IMR-90 (cell line): ENCODE measurements at regions not wholly inside any gene's neighbourhood (a gene's known extent, or its start where the extent isn't known, plus 50 kb on each side); places are given as distances from the start of the nearest gene placed in this dataset.

ENCODE experiments used
- ATAC-seq: fragments of 200-7000 bp; cut with Tn5 transposase; 2 replicates; pipeline ENCODE4 v1.9.1; 2020; ENCODE audit warnings: low read depth, mild to moderate bottlenecking, moderate library complexity
- BruUV-seq: library from RNA; stranded (reverse); fragments of 400-500 nt; replicated peaks from 2 replicates; lab custom pipeline; 2021; lab: Mats Ljungman, UMichigan
- CTCF ChIA-PET: fragments of 300-600 bp; formaldehyde crosslinking; extraction: SDS; loops from one replicate; lab custom pipeline; 2021; ENCODE audit warnings: antibody characterized with exemption; lab: Yijun Ruan, JAX
- POLR2A ChIA-PET: fragments of 300-600 bp; sonication (Branson Sonifier 250); formaldehyde crosslinking; loops from one replicate; lab custom pipeline; 2022; ENCODE audit warnings: antibody characterized with exemption; ENCODE audit not compliant: unreplicated experiment; lab: Charles Lee
- DNase-seq: peaks from one replicate; pipeline ENCODE4 v3.0.0; 2013
- H2AFZ ChIP-seq: replicated peaks from 2 replicates; pipeline ENCODE3; 2013; ENCODE audit warnings: low read length, mild to moderate bottlenecking; ENCODE audit not compliant: poor library complexity
- H2AK5ac ChIP-seq: 2 replicates; pipeline ENCODE4 v1.6.1; 2013; ENCODE audit warnings: low read depth, low read length, inconsistent platforms
- H2AK9ac ChIP-seq: replicated peaks from 2 replicates; pipeline ENCODE3; 2013; ENCODE audit warnings: mild to moderate bottlenecking, low read depth, low read length, moderate library complexity; ENCODE audit not compliant: poor library complexity
- H2BK120ac ChIP-seq: 2 replicates; pipeline ENCODE4 v1.6.1; 2013; ENCODE audit warnings: low read depth, low read length, inconsistent platforms
- H2BK15ac ChIP-seq: 3 replicates; pipeline ENCODE4 v1.6.1; 2013; ENCODE audit warnings: low read depth, low read length, inconsistent platforms
- H2BK20ac ChIP-seq: 2 replicates; pipeline ENCODE4 v1.6.1; 2013; ENCODE audit warnings: low read depth, mild to moderate bottlenecking, inconsistent platforms, low read length, moderate library complexity
- H2BK5ac ChIP-seq: 2 replicates; pipeline ENCODE4 v1.6.1; 2013; ENCODE audit warnings: mild to moderate bottlenecking, low read depth, low read length, inconsistent platforms; ENCODE audit not compliant: poor library complexity, severe bottlenecking
- H3K14ac ChIP-seq: replicated peaks from 2 replicates; pipeline ENCODE4 v1.6.1; 2013; ENCODE audit warnings: low read depth, low read length, inconsistent platforms
- H3K18ac ChIP-seq: 2 replicates; pipeline ENCODE4 v1.6.1; 2013; ENCODE audit warnings: low read depth, low read length, control low read depth
- H3K23ac ChIP-seq: 2 replicates; pipeline ENCODE4 v1.6.1; 2013; ENCODE audit warnings: low read depth, low read length, inconsistent platforms
- H3K27ac ChIP-seq: 2 replicates; pipeline ENCODE4 v1.5.1; 2013; ENCODE audit warnings: mild to moderate bottlenecking, control low read depth, low read length; ENCODE audit not compliant: insufficient read depth
- H3K27me3 ChIP-seq: 2 replicates; pipeline ENCODE4 v1.6.1; 2013; ENCODE audit warnings: low read length; ENCODE audit not compliant: control insufficient read depth, insufficient read depth
- H3K36me3 ChIP-seq: 2 replicates; pipeline ENCODE4 v1.6.1; 2013; ENCODE audit warnings: low read length, mixed read lengths; ENCODE audit not compliant: control insufficient read depth, insufficient read depth
- H3K4ac ChIP-seq: 2 replicates; pipeline ENCODE4 v1.6.1; 2013; ENCODE audit warnings: low read depth, low read length, inconsistent platforms
- H3K4me1 ChIP-seq: 2 replicates; pipeline ENCODE4 v1.6.1; 2013; ENCODE audit warnings: low read length, mixed read lengths; ENCODE audit not compliant: control insufficient read depth, insufficient read depth
- H3K4me2 ChIP-seq: 2 replicates; pipeline ENCODE4 v1.6.1; 2013; ENCODE audit warnings: low read depth, mild to moderate bottlenecking, control low read depth, low read length, moderate library complexity
- H3K4me3 ChIP-seq: 2 replicates; pipeline ENCODE4 v1.5.1; 2013; ENCODE audit warnings: low read depth, mild to moderate bottlenecking, control low read depth, low read length, moderate library complexity; ENCODE audit not compliant: insufficient read depth
- H3K56ac ChIP-seq: 2 replicates; pipeline ENCODE4 v1.6.1; 2013; ENCODE audit warnings: low read length, inconsistent platforms; ENCODE audit not compliant: insufficient read depth; ENCODE audit errors: extremely low read depth
- H3K79me1 ChIP-seq, 2 experiments: 2 replicates each; pipeline ENCODE4 v1.6.1; 2013; ENCODE audit warnings: low read length in 2 of 2, inconsistent platforms in 1 of 2, low read depth in 1 of 2
- H3K9ac ChIP-seq: 2 replicates; pipeline ENCODE4 v1.6.1; 2013; ENCODE audit warnings: low read depth, low read length, control low read depth
- H3K9me1 ChIP-seq: 2 replicates; pipeline ENCODE4 v1.6.1; 2013; ENCODE audit warnings: low read length, inconsistent platforms; ENCODE audit not compliant: insufficient read depth
- H3K9me3 ChIP-seq: 2 replicates; pipeline ENCODE4 v1.6.1; 2013; ENCODE audit warnings: low read length; ENCODE audit not compliant: control insufficient read depth, insufficient read depth
- H4K20me1 ChIP-seq: 2 replicates; pipeline ENCODE4 v1.6.1; 2013; ENCODE audit warnings: low read length, inconsistent platforms; ENCODE audit not compliant: insufficient read depth
- H4K5ac ChIP-seq: 2 replicates; pipeline ENCODE4 v1.6.1; 2013; ENCODE audit warnings: mild to moderate bottlenecking, low read depth, low read length, control low read depth
- H4K8ac ChIP-seq, 2 experiments: 2 replicates each; pipeline ENCODE4 v1.6.1; 2013; ENCODE audit warnings: low read depth in 2 of 2, low read length in 2 of 2, control low read depth in 1 of 2, inconsistent platforms in 1 of 2
- H4K91ac ChIP-seq: 2 replicates; pipeline ENCODE4 v1.6.1; 2013; ENCODE audit warnings: low read depth, low read length, inconsistent platforms; ENCODE audit not compliant: insufficient read depth
- BHLHE40 ChIP-seq: fragments of 150-350 bp; IDR thresholded peaks from 2 replicates; pipeline ENCODE4 v1.6.1; 2016; ENCODE audit warnings: mild to moderate bottlenecking, low read depth, low read length
- CEBPB ChIP-seq: IDR thresholded peaks from 2 replicates; pipeline ENCODE4 v1.6.1; 2012; ENCODE audit warnings: low read depth, low read length, improper control_type of control experiment
- CHD1 ChIP-seq: IDR thresholded peaks from 2 replicates; pipeline ENCODE4 v1.6.1; 2012; ENCODE audit warnings: low read depth, low read length, improper control_type of control experiment
- CTCF ChIP-seq: conservative IDR thresholded peaks from 2 replicates; pipeline ENCODE4 v1.5.1; 2012; ENCODE audit warnings: mild to moderate bottlenecking, low read depth, low read length, improper control_type of control experiment
- FOS ChIP-seq: fragments of 150-350 bp; IDR thresholded peaks from 2 replicates; pipeline ENCODE4 v1.6.1; 2016; ENCODE audit warnings: low read depth, low read length
- MAFK ChIP-seq: IDR thresholded peaks from 2 replicates; pipeline ENCODE4 v1.6.1; 2012; ENCODE audit warnings: low read depth, low read length, improper control_type of control experiment
- MAZ ChIP-seq: IDR thresholded peaks from 2 replicates; pipeline ENCODE4 v1.6.1; 2012; ENCODE audit warnings: low read depth, mild to moderate bottlenecking, low read length, improper control_type of control experiment, moderate library complexity, borderline replicate concordance
- NFE2L2 ChIP-seq: fragments of 150-350 bp; IDR thresholded peaks from 2 replicates; pipeline ENCODE4 v1.6.1; 2016; ENCODE audit warnings: low read depth, mild to moderate bottlenecking, low read length
- POLR2A ChIP-seq: IDR thresholded peaks from 2 replicates; pipeline ENCODE4 v1.6.1; 2012; ENCODE audit warnings: mild to moderate bottlenecking, low read depth, low read length
- RAD21 ChIP-seq: IDR thresholded peaks from 2 replicates; pipeline ENCODE4 v1.6.1; 2012; ENCODE audit warnings: low read length, improper control_type of control experiment
- RCOR1 ChIP-seq: IDR thresholded peaks from 2 replicates; pipeline ENCODE4 v1.6.1; 2012; ENCODE audit warnings: mild to moderate bottlenecking, low read length, improper control_type of control experiment; ENCODE audit not compliant: insufficient replicate concordance
- RFX5 ChIP-seq: IDR thresholded peaks from 2 replicates; pipeline ENCODE4 v1.8.0; 2012; ENCODE audit warnings: low read depth, mild to moderate bottlenecking, low read length, moderate library complexity
- SMC3 ChIP-seq: fragments of 150-350 bp; IDR thresholded peaks from 2 replicates; pipeline ENCODE4 v1.6.1; 2016; ENCODE audit warnings: low read depth, mild to moderate bottlenecking, antibody characterized with exemption, low read length, moderate library complexity
- WGBS, 2 experiments: methylation state at CpG; one replicate each; pipeline versions ENCODE4 v1.1.5 to v1.1.7; 2013; ENCODE audit warnings: missing lambda C conversion rate in 2 of 2; ENCODE audit not compliant: insufficient read length in 1 of 2; ENCODE audit errors: extremely low coverage in 2 of 2; 5-methylcytosine and 5-hydroxymethylcytosine counted together
- dilution Hi-C: fragments of 300-500 bp; cut with HindIII; formaldehyde crosslinking; loops from one replicate; pipeline ENCODE4 v1.14.3; 2018; ENCODE audit warnings: low sequenced_read_pairs; ENCODE audit not compliant: unreplicated experiment
- in situ Hi-C: fragments of 300-500 bp; cut with MboI; formaldehyde crosslinking; loops from 3 replicates; pipeline ENCODE4 v1.14.3; 2019; ENCODE audit warnings: low sequenced_read_pairs, inconsistent platforms, mixed read lengths
- intact Hi-C: fragments of 100-400 bp; cut with micrococcal nuclease; formaldehyde crosslinking; loops from 2 replicates; pipeline ENCODE4 v1.10.0; 2022
- TF ChIP-seq, protein P1 (sequence below): fragments of 150-350 bp; IDR thresholded peaks from 2 replicates; pipeline ENCODE4 v1.6.1; 2016; ENCODE audit warnings: low read depth, mild to moderate bottlenecking, low read length, moderate library complexity, borderline replicate concordance
- TF ChIP-seq, protein P2 (sequence below): fragments of 150-350 bp; IDR thresholded peaks from 2 replicates; pipeline ENCODE4 v1.6.1; 2017; ENCODE audit warnings: mild to moderate bottlenecking, antibody characterized with exemption, low read length, low read depth

DNA sequence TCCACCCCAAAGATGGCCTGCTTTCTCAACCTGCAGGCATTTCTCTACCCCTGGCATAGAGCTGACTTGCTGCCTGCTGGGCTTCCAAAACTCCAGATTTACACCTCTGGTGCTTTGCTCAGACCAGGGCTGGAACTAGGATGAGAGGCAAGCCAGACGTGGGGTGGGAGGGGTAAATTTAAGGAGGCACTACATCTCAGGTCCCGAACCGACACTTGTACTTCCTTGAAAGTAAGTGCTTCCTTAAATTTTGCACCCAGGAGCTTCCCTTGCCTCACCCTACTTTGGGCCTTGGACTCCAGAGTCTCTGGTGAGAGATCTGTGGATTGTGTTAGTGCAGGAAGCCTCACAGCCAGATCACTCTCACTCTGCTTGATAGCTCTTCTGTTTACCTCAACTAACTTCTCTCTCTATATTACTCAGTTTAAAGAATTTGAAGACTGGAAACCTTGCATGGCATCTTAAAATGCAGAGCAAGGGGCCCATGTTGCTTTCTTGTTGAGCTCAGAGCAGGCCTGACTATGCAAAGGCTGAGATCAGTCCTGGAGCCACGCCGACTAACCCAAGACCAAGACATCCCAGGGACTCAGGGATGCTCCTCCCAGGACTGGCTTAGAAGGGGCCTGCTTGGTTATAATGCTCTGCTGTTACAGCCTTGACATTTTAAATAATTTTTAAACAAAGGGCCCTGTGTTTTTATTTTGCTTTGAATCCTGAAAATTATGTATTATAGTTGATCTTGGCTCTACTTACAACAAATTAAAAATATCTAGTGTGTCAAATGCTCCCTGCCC, 145.0 kb upstream of the LEF1 start:
- no CpG with 5 or more reads among the region's 5 CpGs for WGBS, 2 experiments
- TF ChIP-seq RFX5, result no peak
- TF ChIP-seq BHLHE40, result no peak
- no peak for TF ChIP-seq MAZ
- no peak for TF ChIP-seq NFE2L2
- no peak for TF ChIP-seq CTCF
- TF ChIP-seq, protein P1, sequence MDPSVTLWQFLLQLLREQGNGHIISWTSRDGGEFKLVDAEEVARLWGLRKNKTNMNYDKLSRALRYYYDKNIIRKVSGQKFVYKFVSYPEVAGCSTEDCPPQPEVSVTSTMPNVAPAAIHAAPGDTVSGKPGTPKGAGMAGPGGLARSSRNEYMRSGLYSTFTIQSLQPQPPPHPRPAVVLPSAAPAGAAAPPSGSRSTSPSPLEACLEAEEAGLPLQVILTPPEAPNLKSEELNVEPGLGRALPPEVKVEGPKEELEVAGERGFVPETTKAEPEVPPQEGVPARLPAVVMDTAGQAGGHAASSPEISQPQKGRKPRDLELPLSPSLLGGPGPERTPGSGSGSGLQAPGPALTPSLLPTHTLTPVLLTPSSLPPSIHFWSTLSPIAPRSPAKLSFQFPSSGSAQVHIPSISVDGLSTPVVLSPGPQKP, result no peak
- TF ChIP-seq FOS, result no peak
- no peak for TF ChIP-seq RCOR1
- TF ChIP-seq, protein P2, sequence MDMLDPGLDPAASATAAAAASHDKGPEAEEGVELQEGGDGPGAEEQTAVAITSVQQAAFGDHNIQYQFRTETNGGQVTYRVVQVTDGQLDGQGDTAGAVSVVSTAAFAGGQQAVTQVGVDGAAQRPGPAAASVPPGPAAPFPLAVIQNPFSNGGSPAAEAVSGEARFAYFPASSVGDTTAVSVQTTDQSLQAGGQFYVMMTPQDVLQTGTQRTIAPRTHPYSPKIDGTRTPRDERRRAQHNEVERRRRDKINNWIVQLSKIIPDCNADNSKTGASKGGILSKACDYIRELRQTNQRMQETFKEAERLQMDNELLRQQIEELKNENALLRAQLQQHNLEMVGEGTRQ, result no peak
- TF ChIP-seq CEBPB, result no peak
- TF ChIP-seq MAFK, result no peak
- TF ChIP-seq CHD1, result no peak
- TF ChIP-seq RAD21, result no peak
- no peak for TF ChIP-seq SMC3
- TF ChIP-seq POLR2A, result no peak
- Histone ChIP-seq H3K79me1 (no peaks in the 10 kb centered on the region), H4K8ac (no peak overlapping the region), H2BK5ac (no peak overlapping the region), H2BK120ac (no peak overlapping the region), H3K4me1 (no peaks in the 10 kb centered on the region), H4K5ac (no peak overlapping the region), H3K4me3 (no peak overlapping the region), H3K23ac (no peak overlapping the region), H4K91ac (no peak overlapping the region), H3K9me1 (no peaks in the 10 kb centered on the region), H2BK20ac (no peak overlapping the region), H2AK9ac (no peak overlapping the region), H3K14ac (no peak overlapping the region), H4K20me1 (no peaks in the 10 kb centered on the region), H3K56ac (no peak overlapping the region), H3K4me2 (no peak overlapping the region), H3K9ac (no peak overlapping the region), H3K27ac (no peak overlapping the region), H3K18ac (no peak overlapping the region), H3K27me3 (no peaks in the 10 kb centered on the region; the same call in 1 of the 2 replicates), H2AK5ac (no peak overlapping the region), H2BK15ac (no peak overlapping the region), H3K9me3 (no peaks in the 10 kb centered on the region), H3K4ac (no peak overlapping the region), H2AFZ (no peak overlapping the region), H3K36me3 (no peaks in the 10 kb centered on the region)
- dilution Hi-C loops (no loop called here), intact Hi-C loops (no loop called here), in situ Hi-C loops (no loop called here)
- BruUV-seq, result no TSS peak
- DNase-seq (no peak), ATAC-seq (no peak)
- CTCF ChIA-PET, result no interaction called here
- POLR2A ChIA-PET, result no interaction called here
